ENCODE measurements at regions not wholly inside any gene's neighbourhood (a gene's known extent, or its start where the extent isn't known, plus 50 kb on each side); places are given as distances from the start of the nearest gene placed in this dataset.

- Mint-ChIP-seq H3K4me3 (no peak overlapping the region), H3K27ac (no peak overlapping the region; the same call in 1 of the 2 replicates), H3K36me3 (ENCODE audit: low read depth) (no peaks in the 10 kb centered on the region), H3K4me1 (peaks cover 26% of the 10 kb centered on the region), H3K9me3 (no peaks in the 10 kb centered on the region; the same call in 1 of the 3 replicates), H3K27me3 (ENCODE audit: insufficient read depth, low read depth, poor library complexity) (peaks cover 13% of the 10 kb centered on the region)
- no peaks in the 10 kb centered on the region for H3F3A ChIP-seq (replicated peaks; ENCODE audit: low read depth)
- no peaks in the 10 kb centered on the region for H3K79me2 ChIP-seq (replicated peaks; ENCODE audit: insufficient read depth)
- no peaks in the 10 kb centered on the region for H3K27me3 ChIP-seq (ENCODE audit: insufficient read depth)
- H4K20me1 ChIP-seq (replicated peaks; ENCODE audit: insufficient read depth), result no peaks in the 10 kb centered on the region
- no peak overlapping the region for H3K4me3 ChIP-seq
- H3K27ac ChIP-seq (ENCODE audit: low read depth), result no peak overlapping the region
- H2AFZ ChIP-seq, result no peak overlapping the region
- H3K4me2 ChIP-seq, result no peak overlapping the region
- ATAC-seq (no peak), DNase-seq (ENCODE audit: low spot score) (no peak)
- no peaks in the 10 kb centered on the region for H3K9me2 ChIP-seq (ENCODE audit: insufficient read depth)
- TF ChIP-seq JUNB (IDR thresholded peaks at IDR 0.05; ENCODE audit: unreplicated experiment) (no peak), EZH2 (IDR thresholded peaks at IDR 0.05; ENCODE audit: low read depth, unreplicated experiment) (no peak), ZNF462 (CRISPR knock-in tag; IDR thresholded peaks at IDR 0.05) (no peak), POLR2AphosphoS5 (IDR thresholded peaks at IDR 0.05; ENCODE audit: low read depth) (no peak), NANOG (IDR thresholded peaks at IDR 0.05; ENCODE audit: borderline replicate concordance) (no peak), CTCF (conservative IDR thresholded peaks at IDR 0.05; ENCODE audit: low read depth in 2 of 2) (no peak), CREB1 (CRISPR knock-in tag; IDR thresholded peaks at IDR 0.05; ENCODE audit: low read depth) (no peak), ETS1 (IDR thresholded peaks at IDR 0.05) (no peak), ZNF331 (CRISPR knock-in tag; IDR thresholded peaks at IDR 0.05; ENCODE audit: low read depth) (no peak), STAT1 (IDR thresholded peaks at IDR 0.05; ENCODE audit: unreplicated experiment) (no peak), ZNF114 (CRISPR knock-in tag; IDR thresholded peaks at IDR 0.05) (no peak), EZH2phosphoT487 (IDR thresholded peaks at IDR 0.05; ENCODE audit: unreplicated experiment) (no peak)
- H3K36me3 ChIP-seq (ENCODE audit: insufficient read depth), result 0 out of 2 replicates have a peak, but pooled peaks cover 6% of the 10 kb centered on the region
- no peaks in the 10 kb centered on the region for H3K4me1 ChIP-seq (ENCODE audit: insufficient read depth)
Observed at GRCh38 chr22:49123621-49124192, 704.0 kb downstream of the BRD1 start.

Measured in GM23338 (cell line).